ENCODE measurements at regions not wholly inside any gene's neighbourhood (a gene's known extent, or its start where the extent isn't known, plus 50 kb on each side); places are given as distances from the start of the nearest gene placed in this dataset.

GRCh38 chr10:130848855-130849254 lies 462.7 kb downstream of the TCERG1L start:
- in situ Hi-C loops (cut with MboI; ENCODE audit: low pct_ligation_motif_present in 1 of 4, low pct_unique_long_range_greater_than_20kb in 1 of 4, low sequenced_read_pairs in 3 of 4), result no loop called here
- no peak for TF ChIP-seq CTCF (IDR thresholded peaks at IDR 0.05)
- H3K36me3 ChIP-seq, result no peaks in the 10 kb centered on the region
- no peak overlapping the region for H3K4me3 ChIP-seq
- H3K27me3 ChIP-seq, result no peaks in the 10 kb centered on the region
- peaks cover 7 to 13% of the 10 kb centered on the region in 2 donors for H3K9me3 ChIP-seq
- 69 to 72% methylated on average over 2 to 3 of the region's 3 CpGs for WGBS, 2 donors (ENCODE audit: low coverage in 1 of 2)
- no peaks in the 10 kb centered on the region for H3K4me1 ChIP-seq
- H3K27ac ChIP-seq, result no peak overlapping the region
- intact Hi-C loops (cut with DNase I; ENCODE audit: low total_unique reads), result no loop called here
- no peak for DNase-seq

- whole genome bisulfite sequencing, 2 donors (ENCODE audit: low coverage in 1 of 2), result 36 to 78% methylated on average over 1 of the region's 1 CpG
Observed at GRCh38 chr10:130854151-130854550, 457.4 kb downstream of the TCERG1L start.

GRCh38 chr10:130857631-130858295 lies 453.8 kb downstream of the TCERG1L start:
- intact Hi-C loops (cut with DNase I; ENCODE audit: low total_unique reads) (no loop called here), in situ Hi-C loops (cut with MboI; ENCODE audit: low pct_ligation_motif_present in 1 of 4, low pct_unique_long_range_greater_than_20kb in 1 of 4, low sequenced_read_pairs in 3 of 4) (no loop called here)
- no peaks in the 10 kb centered on the region for H3K4me1 ChIP-seq
- DNase-seq, result no peak
- H3K27ac ChIP-seq, result no peak overlapping the region
- no peaks in the 10 kb centered on the region for H3K27me3 ChIP-seq
- 75 to 100% methylated on average over 1 to 9 of the region's 9 CpGs for WGBS, 2 donors (ENCODE audit: low coverage in 1 of 2)
- TF ChIP-seq EP300 (IDR thresholded peaks at IDR 0.05; ENCODE audit: low read depth), result no peak
- TF ChIP-seq POLR2A (IDR thresholded peaks at IDR 0.05), result no peak
- H3K9me3 ChIP-seq, result peaks cover 22 to 24% of the 10 kb centered on the region in 2 donors
- no peaks in the 10 kb centered on the region for H3K36me3 ChIP-seq
- no peak overlapping the region for H3K4me3 ChIP-seq

More at GRCh38 chr10:130854151-130854550, 457.4 kb downstream of the TCERG1L start:
- no peaks in the 10 kb centered on the region for H3K36me3 ChIP-seq
- intact Hi-C loops (cut with DNase I; ENCODE audit: low total_unique reads), result no loop called here
- peaks cover 22 to 27% of the 10 kb centered on the region in 2 donors for H3K9me3 ChIP-seq
- no peaks in the 10 kb centered on the region for H3K4me1 ChIP-seq
- TF ChIP-seq POLR2A (IDR thresholded peaks at IDR 0.05) (no peak), POLR2AphosphoS5 (IDR thresholded peaks at IDR 0.05) (no peak), CTCF (IDR thresholded peaks at IDR 0.05) (no peak), EP300 (IDR thresholded peaks at IDR 0.05; ENCODE audit: low read depth) (no peak)
- no peaks in the 10 kb centered on the region for H3K27me3 ChIP-seq
- DNase-seq, result no peak
- H3K27ac ChIP-seq, result no peak overlapping the region
- no peak overlapping the region for H3K4me3 ChIP-seq
- in situ Hi-C loops (cut with MboI; ENCODE audit: low pct_ligation_motif_present in 1 of 4, low pct_unique_long_range_greater_than_20kb in 1 of 4, low sequenced_read_pairs in 3 of 4), result no loop called here

GRCh38 chr10:130858626-130859025 lies 452.9 kb downstream of the TCERG1L start:
- WGBS, 2 donors (ENCODE audit: low coverage in 1 of 2), result 52% methylated on average over 2 of the region's 2 CpGs; no CpG with 5 or more reads in 1 of the 2 donors
- Histone ChIP-seq H3K27me3 (no peaks in the 10 kb centered on the region), H3K9me3 (peaks cover 16 to 18% of the 10 kb centered on the region in 2 donors), H3K4me3 (no peak overlapping the region), H3K36me3 (no peaks in the 10 kb centered on the region), H3K4me1 (no peaks in the 10 kb centered on the region), H3K27ac (no peak overlapping the region)
- no peak for DNase-seq
- intact Hi-C loops (cut with DNase I; ENCODE audit: low total_unique reads) (no loop called here), in situ Hi-C loops (cut with MboI; ENCODE audit: low pct_ligation_motif_present in 1 of 4, low pct_unique_long_range_greater_than_20kb in 1 of 4, low sequenced_read_pairs in 3 of 4) (no loop called here)
- TF ChIP-seq CTCF (IDR thresholded peaks at IDR 0.05) (no peak), EP300 (IDR thresholded peaks at IDR 0.05; ENCODE audit: low read depth) (no peak), POLR2AphosphoS5 (IDR thresholded peaks at IDR 0.05) (no peak), POLR2A (IDR thresholded peaks at IDR 0.05) (no peak)

GRCh38 chr10:130859427-130859826 lies 452.1 kb downstream of the TCERG1L start:
- TF ChIP-seq POLR2AphosphoS5 (IDR thresholded peaks at IDR 0.05), result no peak
- no peak for TF ChIP-seq CTCF (IDR thresholded peaks at IDR 0.05)
- no peak for TF ChIP-seq POLR2A (IDR thresholded peaks at IDR 0.05)
- no peak for TF ChIP-seq EP300 (IDR thresholded peaks at IDR 0.05; ENCODE audit: low read depth)
- Histone ChIP-seq H3K36me3 (no peaks in the 10 kb centered on the region), H3K27ac (no peak overlapping the region), H3K4me3 (no peak overlapping the region), H3K4me1 (no peaks in the 10 kb centered on the region), H3K9me3 (peaks cover 8 to 10% of the 10 kb centered on the region in 2 donors), H3K27me3 (no peaks in the 10 kb centered on the region)
- WGBS, 2 donors (ENCODE audit: low coverage in 1 of 2), result 75 to 80% methylated on average over 2 to 6 of the region's 6 CpGs
- in situ Hi-C loops (cut with MboI; ENCODE audit: low pct_ligation_motif_present in 1 of 4, low pct_unique_long_range_greater_than_20kb in 1 of 4, low sequenced_read_pairs in 3 of 4), result no loop called here
- no peak for DNase-seq
- intact Hi-C loops (cut with DNase I; ENCODE audit: low total_unique reads), result no loop called here
